Transverse colon (tissue), 4 donors: ENCODE measurements at regions not wholly inside any gene's neighbourhood (a gene's known extent, or its start where the extent isn't known, plus 50 kb on each side); places are given as distances from the start of the nearest gene placed in this dataset.

Experiments used
- EP300 ChIP-seq: sonication (generic); formaldehyde crosslinking; IDR thresholded peaks from one replicate; pipeline ENCODE4 v1.6.1; 2017; ENCODE audit warnings: antibody characterized with exemption, low read depth
- POLR2A ChIP-seq: fragments of 450-650 bp; IDR thresholded peaks from one replicate; pipeline ENCODE4 v1.6.1; 2016; ENCODE audit warnings: antibody characterized with exemption, mild to moderate bottlenecking, moderate library complexity
- POLR2AphosphoS5 ChIP-seq, 3 donors: sonication (generic); formaldehyde crosslinking; IDR thresholded peaks; one replicate each; pipeline ENCODE4 v1.6.1; 2016; ENCODE audit warnings: antibody characterized with exemption in 3 of 3
- TF ChIP-seq, protein P1 (sequence below), 5 experiments: fragments of 200-600 bp in 3 of 5; fragments of 450-650 bp in 2 of 5; sonication (generic) in 3 of 5; IDR thresholded peaks; 1 replicate in 2 of 5; 2 replicates in 3 of 5; pipeline ENCODE4 v1.5.1; 2016 to 2017; ENCODE audit warnings: antibody characterized with exemption in 5 of 5, inconsistent platforms in 3 of 5, mild to moderate bottlenecking in 2 of 5, moderate library complexity in 1 of 5

DNA sequence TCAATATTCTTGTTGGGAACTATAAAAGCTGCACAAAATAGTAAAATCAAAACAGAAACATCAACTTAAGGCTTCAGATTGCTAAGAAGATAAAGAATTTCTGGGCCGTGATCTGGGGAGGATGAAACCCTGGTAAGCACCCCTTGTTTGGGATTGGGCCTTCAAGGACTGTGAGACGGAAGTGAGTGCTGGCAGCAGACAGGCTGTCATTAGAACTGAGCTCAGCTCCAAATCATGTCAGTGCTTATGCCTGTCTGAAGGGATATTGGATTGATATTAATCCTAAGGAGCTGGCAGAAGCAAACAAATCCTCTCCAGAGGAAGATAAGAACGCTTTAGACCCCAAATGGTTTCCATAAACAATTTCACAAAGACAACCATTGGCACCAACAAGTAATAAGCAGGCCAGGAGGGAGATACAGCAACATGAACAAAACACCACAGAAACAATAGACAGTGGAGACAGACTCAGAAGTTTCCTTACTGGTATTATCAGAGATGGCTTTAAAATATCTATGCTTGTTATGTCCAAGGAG, 72.6 kb upstream of the CTXND1 start:
- TF ChIP-seq, protein P1, sequence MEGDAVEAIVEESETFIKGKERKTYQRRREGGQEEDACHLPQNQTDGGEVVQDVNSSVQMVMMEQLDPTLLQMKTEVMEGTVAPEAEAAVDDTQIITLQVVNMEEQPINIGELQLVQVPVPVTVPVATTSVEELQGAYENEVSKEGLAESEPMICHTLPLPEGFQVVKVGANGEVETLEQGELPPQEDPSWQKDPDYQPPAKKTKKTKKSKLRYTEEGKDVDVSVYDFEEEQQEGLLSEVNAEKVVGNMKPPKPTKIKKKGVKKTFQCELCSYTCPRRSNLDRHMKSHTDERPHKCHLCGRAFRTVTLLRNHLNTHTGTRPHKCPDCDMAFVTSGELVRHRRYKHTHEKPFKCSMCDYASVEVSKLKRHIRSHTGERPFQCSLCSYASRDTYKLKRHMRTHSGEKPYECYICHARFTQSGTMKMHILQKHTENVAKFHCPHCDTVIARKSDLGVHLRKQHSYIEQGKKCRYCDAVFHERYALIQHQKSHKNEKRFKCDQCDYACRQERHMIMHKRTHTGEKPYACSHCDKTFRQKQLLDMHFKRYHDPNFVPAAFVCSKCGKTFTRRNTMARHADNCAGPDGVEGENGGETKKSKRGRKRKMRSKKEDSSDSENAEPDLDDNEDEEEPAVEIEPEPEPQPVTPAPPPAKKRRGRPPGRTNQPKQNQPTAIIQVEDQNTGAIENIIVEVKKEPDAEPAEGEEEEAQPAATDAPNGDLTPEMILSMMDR (IDR thresholded peaks at IDR 0.05) = no peak
- TF ChIP-seq POLR2A (no peak), POLR2AphosphoS5 (IDR thresholded peaks at IDR 0.05) (no peak), EP300 (no peak)
